Suprapubic skin (tissue), 4 donors: ENCODE measurements at regions not wholly inside any gene's neighbourhood (a gene's known extent, or its start where the extent isn't known, plus 50 kb on each side); places are given as distances from the start of the nearest gene placed in this dataset.

Experiments used
- DNase-seq, 2 donors: peaks; one replicate each; pipeline ENCODE4 v3.0.0-alpha.2; 2019; ENCODE audit warnings: low spot score in 2 of 2
- H3K27ac ChIP-seq: fragments of 200-600 bp; sonication (generic); one replicate; pipeline ENCODE4 v1.5.1; 2019
- H3K27me3 ChIP-seq: fragments of 200-600 bp; sonication (generic); one replicate; pipeline ENCODE4 v1.5.1; 2019
- H3K36me3 ChIP-seq: fragments of 200-600 bp; sonication (generic); one replicate; pipeline ENCODE4 v1.5.1; 2019
- H3K4me1 ChIP-seq: fragments of 200-600 bp; sonication (generic); one replicate; pipeline ENCODE4 v1.5.1; 2019
- H3K4me3 ChIP-seq: fragments of 200-600 bp; sonication (generic); one replicate; pipeline ENCODE4 v1.5.1; 2019; ENCODE audit warnings: mild to moderate bottlenecking
- H3K9me3 ChIP-seq: fragments of 200-600 bp; sonication (generic); one replicate; pipeline ENCODE4 v1.5.1; 2019
- EP300 ChIP-seq: sonication (generic); formaldehyde crosslinking; IDR thresholded peaks from one replicate; pipeline ENCODE4 v1.6.1; 2017; ENCODE audit warnings: antibody characterized with exemption
- POLR2A ChIP-seq, 2 donors: fragments of 450-650 bp; IDR thresholded peaks; one replicate each; pipeline ENCODE4 v1.6.1; 2017; ENCODE audit warnings: antibody characterized with exemption in 2 of 2, mild to moderate bottlenecking in 2 of 2, moderate library complexity in 2 of 2
- POLR2AphosphoS5 ChIP-seq, 3 donors: sonication (generic); formaldehyde crosslinking; IDR thresholded peaks; one replicate each; pipeline ENCODE4 v1.6.1; 2017; ENCODE audit warnings: antibody characterized with exemption in 3 of 3
- WGBS: methylation state at CpG from one replicate; pipeline ENCODE4 v1.1.5; 2018; 5-methylcytosine and 5-hydroxymethylcytosine counted together
- TF ChIP-seq, protein P1 (sequence below), 2 donors: fragments of 200-600 bp in 1 of 2; fragments of 450-650 bp in 1 of 2; sonication (generic) in 1 of 2; IDR thresholded peaks; one replicate each; pipeline ENCODE4 v1.5.1; 2016 to 2019; ENCODE audit warnings: antibody characterized with exemption in 2 of 2, mild to moderate bottlenecking in 1 of 2, moderate library complexity in 1 of 2

DNA sequence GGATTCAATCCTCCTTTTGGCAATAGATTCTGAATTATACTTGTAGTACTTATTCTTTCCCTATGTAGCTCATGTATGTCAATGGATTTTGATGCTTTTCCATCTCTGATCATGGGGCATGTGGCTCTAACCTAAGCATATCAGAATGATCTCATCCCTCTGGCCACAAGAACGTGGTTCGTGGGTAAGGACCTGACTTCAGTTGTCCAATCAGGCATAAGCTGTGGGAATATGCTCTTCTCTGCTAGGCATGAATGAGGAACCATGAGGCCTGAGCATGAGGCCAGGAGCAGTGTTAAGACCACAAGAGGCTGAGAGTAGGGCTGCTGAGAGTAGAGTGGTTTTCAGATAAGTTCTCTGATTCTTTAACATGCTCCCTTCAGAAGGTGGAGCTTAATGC, 292.4 kb upstream of the TSHZ3 start:
- H3K9me3 ChIP-seq, result no peaks in the 10 kb centered on the region
- H3K4me1 ChIP-seq, result no peaks in the 10 kb centered on the region
- 64% methylated on average over 2 of the region's 2 CpGs for WGBS
- no peak overlapping the region for H3K4me3 ChIP-seq
- no peak overlapping the region for H3K27ac ChIP-seq
- TF ChIP-seq POLR2A (IDR thresholded peaks at IDR 0.05), result no peak
- TF ChIP-seq EP300, result no peak
- TF ChIP-seq POLR2AphosphoS5 (IDR thresholded peaks at IDR 0.05), result no peak
- TF ChIP-seq, protein P1, sequence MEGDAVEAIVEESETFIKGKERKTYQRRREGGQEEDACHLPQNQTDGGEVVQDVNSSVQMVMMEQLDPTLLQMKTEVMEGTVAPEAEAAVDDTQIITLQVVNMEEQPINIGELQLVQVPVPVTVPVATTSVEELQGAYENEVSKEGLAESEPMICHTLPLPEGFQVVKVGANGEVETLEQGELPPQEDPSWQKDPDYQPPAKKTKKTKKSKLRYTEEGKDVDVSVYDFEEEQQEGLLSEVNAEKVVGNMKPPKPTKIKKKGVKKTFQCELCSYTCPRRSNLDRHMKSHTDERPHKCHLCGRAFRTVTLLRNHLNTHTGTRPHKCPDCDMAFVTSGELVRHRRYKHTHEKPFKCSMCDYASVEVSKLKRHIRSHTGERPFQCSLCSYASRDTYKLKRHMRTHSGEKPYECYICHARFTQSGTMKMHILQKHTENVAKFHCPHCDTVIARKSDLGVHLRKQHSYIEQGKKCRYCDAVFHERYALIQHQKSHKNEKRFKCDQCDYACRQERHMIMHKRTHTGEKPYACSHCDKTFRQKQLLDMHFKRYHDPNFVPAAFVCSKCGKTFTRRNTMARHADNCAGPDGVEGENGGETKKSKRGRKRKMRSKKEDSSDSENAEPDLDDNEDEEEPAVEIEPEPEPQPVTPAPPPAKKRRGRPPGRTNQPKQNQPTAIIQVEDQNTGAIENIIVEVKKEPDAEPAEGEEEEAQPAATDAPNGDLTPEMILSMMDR (IDR thresholded peaks at IDR 0.05), result no peak
- no peaks in the 10 kb centered on the region for H3K36me3 ChIP-seq
- peaks cover 7% of the 10 kb centered on the region for H3K27me3 ChIP-seq
- no peak for DNase-seq

DNA sequence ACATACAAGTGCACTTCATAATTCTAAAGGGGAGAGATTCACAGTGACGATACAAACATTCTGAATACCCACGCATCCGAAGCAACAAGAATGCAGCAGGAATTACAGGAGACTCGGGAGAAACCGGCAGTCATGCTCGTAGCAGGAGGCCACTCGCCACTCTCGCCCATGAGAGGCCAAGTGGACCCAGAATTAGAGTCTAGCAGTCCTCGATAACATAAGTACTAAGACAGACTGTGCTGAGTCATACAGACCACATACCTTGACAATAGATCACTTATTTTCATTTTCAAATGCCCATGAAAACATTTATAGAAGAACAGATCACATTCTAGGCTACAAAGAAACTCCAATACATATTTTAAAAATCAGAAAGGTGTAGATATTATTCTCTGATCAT, 299.1 kb upstream of the TSHZ3 start:
- Histone ChIP-seq H3K4me1 (no peaks in the 10 kb centered on the region), H3K9me3 (no peaks in the 10 kb centered on the region), H3K4me3 (no peak overlapping the region), H3K27ac (no peak overlapping the region), H3K27me3 (no peaks in the 10 kb centered on the region), H3K36me3 (no peaks in the 10 kb centered on the region)
- WGBS, result 87% methylated on average over 9 of the region's 9 CpGs
- DNase-seq, result no peak
- TF ChIP-seq POLR2AphosphoS5 (IDR thresholded peaks at IDR 0.05) (no peak), EP300 (no peak), POLR2A (IDR thresholded peaks at IDR 0.05) (no peak)
- TF ChIP-seq, protein P1 (IDR thresholded peaks at IDR 0.05), result no peak

DNA sequence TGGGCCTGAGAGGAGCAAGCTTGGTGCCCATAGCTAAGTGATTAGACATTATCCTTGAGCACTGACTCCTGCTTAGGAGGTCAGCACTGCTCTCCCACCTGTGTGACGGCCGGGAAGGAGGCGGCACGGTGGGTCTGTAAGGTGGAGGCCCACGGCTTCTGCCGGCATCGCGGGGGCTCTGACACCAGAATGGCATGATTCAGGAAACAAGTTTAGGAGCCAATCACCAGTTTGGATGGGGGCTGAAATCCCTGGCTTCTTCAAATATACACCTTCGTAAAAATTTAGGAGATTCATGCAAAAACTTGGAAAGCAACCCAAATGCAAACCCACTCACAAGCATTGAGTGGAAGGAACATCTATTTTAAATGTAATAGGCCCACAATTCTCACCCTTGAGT, 307.3 kb upstream of the TSHZ3 start:
- no peak overlapping the region for H3K4me3 ChIP-seq
- H3K4me1 ChIP-seq, result no peaks in the 10 kb centered on the region
- 96% methylated on average over 9 of the region's 9 CpGs for WGBS
- H3K36me3 ChIP-seq, result no peaks in the 10 kb centered on the region
- DNase-seq, result no peak
- TF ChIP-seq EP300 (no peak), POLR2AphosphoS5 (IDR thresholded peaks at IDR 0.05) (no peak), POLR2A (IDR thresholded peaks at IDR 0.05) (no peak)
- TF ChIP-seq, protein P1 (IDR thresholded peaks at IDR 0.05), result no peak
- no peaks in the 10 kb centered on the region for H3K27me3 ChIP-seq
- H3K9me3 ChIP-seq, result no peaks in the 10 kb centered on the region
- no peak overlapping the region for H3K27ac ChIP-seq

DNA sequence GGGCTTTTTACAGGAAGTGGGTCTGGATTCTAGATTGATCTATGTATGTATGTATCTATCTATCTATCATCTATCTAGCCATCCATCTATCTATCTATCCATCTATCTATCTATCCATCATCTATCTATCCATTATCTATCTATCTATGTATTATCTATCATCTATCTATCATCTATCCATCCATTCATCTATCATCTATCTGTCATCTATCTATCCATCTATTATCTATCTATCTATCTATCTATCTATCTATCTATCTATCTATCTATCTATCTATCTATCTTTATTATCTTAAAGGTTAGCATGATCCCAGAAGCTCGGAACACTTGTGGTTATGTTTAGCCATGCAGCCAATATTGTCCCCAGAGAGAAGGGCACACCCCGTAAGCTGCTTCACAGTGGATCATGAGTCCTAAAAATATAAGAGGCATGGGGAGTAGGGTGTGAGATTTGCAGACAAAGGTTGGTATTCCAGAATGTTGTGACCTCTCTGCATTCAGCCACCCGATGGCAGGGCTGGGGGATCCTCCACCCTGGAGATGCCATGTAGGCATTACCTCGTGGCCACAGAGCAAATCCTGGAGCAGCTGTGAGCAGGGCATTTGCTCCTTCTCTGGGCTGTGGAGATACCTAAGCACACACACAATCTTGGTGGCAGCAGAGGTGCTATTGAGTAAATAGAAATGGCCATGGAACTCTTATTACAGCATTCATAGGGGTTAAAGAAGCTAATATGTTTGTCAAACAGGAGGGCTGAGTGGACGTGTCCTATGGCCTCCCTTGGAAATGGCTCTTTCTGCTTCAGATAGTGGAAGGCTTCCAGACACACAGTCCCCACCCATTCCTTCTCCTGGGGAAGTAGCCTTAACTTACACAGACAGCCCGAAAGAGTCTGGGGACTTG, 310.0 kb upstream of the TSHZ3 start:
- Histone ChIP-seq H3K9me3 (no peaks in the 10 kb centered on the region), H3K36me3 (no peaks in the 10 kb centered on the region), H3K27me3 (no peaks in the 10 kb centered on the region), H3K4me1 (no peaks in the 10 kb centered on the region), H3K4me3 (no peak overlapping the region), H3K27ac (no peak overlapping the region)
- TF ChIP-seq POLR2AphosphoS5 (IDR thresholded peaks at IDR 0.05) (no peak), EP300 (no peak), POLR2A (IDR thresholded peaks at IDR 0.05) (no peak)
- TF ChIP-seq, protein P1 (IDR thresholded peaks at IDR 0.05), result no peak
- no peak for DNase-seq
- 79% methylated on average over 6 of the region's 6 CpGs for WGBS

DNA sequence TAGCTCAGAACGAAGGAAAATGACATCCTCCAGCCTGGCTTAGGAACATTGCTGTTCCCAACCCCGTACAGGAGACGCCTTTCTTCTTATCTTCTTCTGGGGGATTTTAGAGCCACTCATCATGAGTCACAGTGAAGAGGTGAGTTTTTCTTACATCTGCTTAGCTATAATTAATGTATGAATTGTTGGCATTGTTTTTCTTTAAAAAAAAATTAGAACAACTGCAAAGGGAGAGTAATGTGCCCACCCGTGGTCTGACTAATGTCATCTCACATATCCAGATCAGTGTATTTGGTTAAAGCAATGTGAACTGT, 310.6 kb upstream of the TSHZ3 start:
- Histone ChIP-seq H3K27ac (no peak overlapping the region), H3K4me3 (no peak overlapping the region), H3K9me3 (no peaks in the 10 kb centered on the region), H3K36me3 (no peaks in the 10 kb centered on the region), H3K4me1 (no peaks in the 10 kb centered on the region), H3K27me3 (no peaks in the 10 kb centered on the region)
- 72% methylated on average over 4 of the region's 4 CpGs for WGBS
- no peak for DNase-seq
- TF ChIP-seq EP300 (no peak), POLR2AphosphoS5 (IDR thresholded peaks at IDR 0.05) (no peak), POLR2A (IDR thresholded peaks at IDR 0.05) (no peak)
- TF ChIP-seq, protein P1 (IDR thresholded peaks at IDR 0.05), result no peak
